VCaP (cell line): ENCODE measurements at regions not wholly inside any gene's neighbourhood (a gene's known extent, or its start where the extent isn't known, plus 50 kb on each side); places are given as distances from the start of the nearest gene placed in this dataset.

ENCODE experiments used
- H3K27ac ChIP-seq: fragments of 450-650 bp; 2 replicates; pipeline ENCODE4 v1.5.1; 2017
- TF ChIP-seq, protein P1 (sequence below): fragments of 450-650 bp; conservative IDR thresholded peaks from 2 replicates; pipeline ENCODE4 v1.5.1; 2017; ENCODE audit warnings: mild to moderate bottlenecking, moderate library complexity

DNA sequence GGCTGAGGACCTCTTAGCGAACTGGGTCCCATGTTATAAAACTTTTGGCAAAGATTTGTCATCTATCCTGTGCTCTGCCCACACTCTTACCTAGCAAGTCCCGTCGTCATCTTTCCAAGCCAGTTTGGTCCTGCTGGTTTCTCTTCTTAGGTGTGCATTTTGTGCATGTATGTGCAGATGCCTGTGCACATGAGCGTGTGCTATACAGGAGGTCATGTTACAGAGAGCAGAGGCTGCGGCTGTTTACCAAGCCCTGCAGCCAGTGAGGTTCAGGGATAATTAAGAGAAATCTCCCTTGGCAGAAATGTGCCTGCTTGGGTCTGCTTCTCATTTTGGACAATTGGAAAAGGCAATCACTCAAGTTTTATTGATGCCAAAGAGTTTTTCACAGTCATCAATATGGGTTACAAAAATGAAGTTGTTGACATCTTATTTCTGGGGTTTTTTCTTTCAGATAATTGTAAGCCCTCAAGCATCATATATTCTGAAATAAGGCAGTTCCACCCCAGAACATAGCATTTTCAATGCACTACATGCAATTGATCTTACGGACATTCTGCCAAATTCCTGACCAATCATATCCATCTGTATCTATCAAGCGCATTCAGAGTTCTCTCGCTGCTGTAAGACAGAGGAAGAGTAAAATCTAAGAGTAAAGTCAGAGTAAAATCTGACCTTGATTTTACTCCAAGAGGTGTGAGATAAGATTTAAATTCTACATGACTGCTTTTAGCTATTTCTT is 361.4 kb upstream of the ZNF32 start:
- no peak overlapping the region for H3K27ac ChIP-seq
- TF ChIP-seq, protein P1, sequence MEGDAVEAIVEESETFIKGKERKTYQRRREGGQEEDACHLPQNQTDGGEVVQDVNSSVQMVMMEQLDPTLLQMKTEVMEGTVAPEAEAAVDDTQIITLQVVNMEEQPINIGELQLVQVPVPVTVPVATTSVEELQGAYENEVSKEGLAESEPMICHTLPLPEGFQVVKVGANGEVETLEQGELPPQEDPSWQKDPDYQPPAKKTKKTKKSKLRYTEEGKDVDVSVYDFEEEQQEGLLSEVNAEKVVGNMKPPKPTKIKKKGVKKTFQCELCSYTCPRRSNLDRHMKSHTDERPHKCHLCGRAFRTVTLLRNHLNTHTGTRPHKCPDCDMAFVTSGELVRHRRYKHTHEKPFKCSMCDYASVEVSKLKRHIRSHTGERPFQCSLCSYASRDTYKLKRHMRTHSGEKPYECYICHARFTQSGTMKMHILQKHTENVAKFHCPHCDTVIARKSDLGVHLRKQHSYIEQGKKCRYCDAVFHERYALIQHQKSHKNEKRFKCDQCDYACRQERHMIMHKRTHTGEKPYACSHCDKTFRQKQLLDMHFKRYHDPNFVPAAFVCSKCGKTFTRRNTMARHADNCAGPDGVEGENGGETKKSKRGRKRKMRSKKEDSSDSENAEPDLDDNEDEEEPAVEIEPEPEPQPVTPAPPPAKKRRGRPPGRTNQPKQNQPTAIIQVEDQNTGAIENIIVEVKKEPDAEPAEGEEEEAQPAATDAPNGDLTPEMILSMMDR, result no peak

DNA sequence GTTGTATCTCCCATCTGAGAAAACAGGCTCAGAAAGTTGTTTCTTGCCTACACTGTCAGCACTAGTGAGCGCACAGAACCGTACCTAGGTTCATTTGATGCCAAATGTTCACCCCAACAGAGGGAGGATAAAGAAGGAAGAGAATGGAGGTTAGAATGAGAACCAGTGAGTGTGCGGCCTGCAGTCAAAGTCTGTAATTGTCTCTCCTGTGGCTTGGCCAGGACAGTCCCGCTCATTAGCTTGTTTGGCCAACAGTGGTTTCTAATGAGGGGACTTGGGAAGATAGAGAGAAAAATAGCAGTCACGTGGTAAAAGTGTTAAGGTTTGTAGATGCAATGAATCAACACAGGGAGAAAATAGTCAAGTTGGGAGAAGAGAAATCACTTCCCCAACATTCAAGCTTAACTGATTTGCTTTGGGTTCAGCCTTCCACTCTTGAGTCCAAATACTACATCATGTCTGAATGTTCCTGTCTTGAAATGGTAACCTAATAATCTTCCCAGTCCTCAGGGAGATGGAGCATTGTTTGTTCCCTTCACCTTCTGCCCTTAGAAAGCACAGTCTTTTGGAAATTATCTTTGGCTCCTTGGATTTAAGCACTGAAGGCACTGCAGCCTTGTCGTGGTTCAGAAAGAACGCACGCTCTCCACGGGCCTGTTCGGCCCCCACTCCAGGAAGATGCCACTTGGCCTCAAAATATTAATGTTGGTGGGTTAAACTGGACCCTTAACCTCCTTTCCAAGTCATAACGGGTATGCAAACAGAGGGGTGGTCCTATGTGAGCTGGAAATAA is 360.4 kb upstream of the ZNF32 start:
- TF ChIP-seq, protein P1, result no peak
- no peak overlapping the region for H3K27ac ChIP-seq

DNA sequence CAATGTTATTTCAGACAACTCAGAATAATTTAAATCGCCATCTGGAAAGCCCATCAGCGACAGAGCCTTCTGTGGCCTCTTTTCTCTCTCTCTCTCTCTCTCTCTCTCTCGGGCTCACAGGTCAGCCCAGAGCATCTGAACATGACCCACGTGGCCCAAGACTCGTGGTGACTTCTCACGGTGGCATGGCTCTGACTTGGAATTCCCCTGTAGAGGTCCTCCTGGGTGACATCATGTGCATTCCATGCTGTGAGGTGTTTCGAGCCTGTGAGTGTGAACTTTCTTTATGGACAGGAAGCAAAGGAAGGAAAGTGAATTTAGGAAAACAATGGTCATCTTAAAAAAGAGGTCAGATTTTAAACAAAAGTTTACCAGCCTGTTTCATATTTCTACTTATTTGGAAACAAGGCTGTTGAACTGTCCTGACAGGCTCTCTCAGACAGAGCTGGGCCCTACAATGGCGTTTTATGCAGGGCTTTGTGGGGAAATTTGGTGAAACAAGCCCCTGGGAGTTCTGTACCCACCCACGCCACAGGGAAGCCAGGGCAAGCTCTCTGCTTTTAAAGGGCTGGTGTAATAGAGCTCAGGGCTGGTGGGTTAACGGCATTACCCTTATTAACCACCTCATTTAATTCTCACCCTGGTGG is 359.7 kb upstream of the ZNF32 start:
- H3K27ac ChIP-seq, result no peak overlapping the region
- TF ChIP-seq, protein P1, result no peak

DNA sequence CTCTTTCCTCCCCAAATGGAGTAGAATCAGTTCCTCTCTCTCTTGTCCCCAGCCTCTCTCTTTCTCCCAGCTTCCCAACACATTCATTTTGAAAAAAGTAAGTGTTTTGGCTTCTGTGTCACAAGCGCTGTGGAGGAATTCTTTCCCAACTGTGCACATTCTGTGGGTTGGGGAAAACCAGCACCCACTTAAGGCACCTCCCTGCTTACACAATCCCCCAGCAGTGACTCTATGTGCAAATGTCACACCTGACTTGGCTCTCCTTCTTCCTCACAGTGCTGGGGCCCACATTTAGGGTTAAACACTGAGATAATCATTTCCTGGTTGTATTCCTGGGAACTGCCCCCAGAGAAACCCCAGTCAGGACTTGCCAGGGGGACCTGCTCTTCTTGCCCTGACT is 358.1 kb upstream of the ZNF32 start:
- no peak overlapping the region for H3K27ac ChIP-seq
- TF ChIP-seq, protein P1, result no peak

DNA sequence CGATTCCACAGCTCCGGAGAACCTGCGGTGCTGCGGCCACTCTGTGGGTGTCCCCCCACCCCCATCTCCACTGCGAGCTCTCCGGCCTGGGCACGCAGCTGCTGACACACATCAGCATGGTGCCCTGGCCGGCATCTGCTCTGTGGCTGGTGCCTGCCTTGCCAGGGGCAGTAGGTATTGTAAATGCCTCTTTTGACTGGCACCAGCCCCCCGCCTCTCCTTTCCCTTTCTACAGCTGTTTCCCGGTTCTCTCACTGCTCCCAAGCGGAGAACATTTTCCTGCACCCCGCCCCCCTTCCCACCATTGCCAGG is 357.1 kb upstream of the ZNF32 start:
- no peak overlapping the region for H3K27ac ChIP-seq
- TF ChIP-seq, protein P1, result no peak

DNA sequence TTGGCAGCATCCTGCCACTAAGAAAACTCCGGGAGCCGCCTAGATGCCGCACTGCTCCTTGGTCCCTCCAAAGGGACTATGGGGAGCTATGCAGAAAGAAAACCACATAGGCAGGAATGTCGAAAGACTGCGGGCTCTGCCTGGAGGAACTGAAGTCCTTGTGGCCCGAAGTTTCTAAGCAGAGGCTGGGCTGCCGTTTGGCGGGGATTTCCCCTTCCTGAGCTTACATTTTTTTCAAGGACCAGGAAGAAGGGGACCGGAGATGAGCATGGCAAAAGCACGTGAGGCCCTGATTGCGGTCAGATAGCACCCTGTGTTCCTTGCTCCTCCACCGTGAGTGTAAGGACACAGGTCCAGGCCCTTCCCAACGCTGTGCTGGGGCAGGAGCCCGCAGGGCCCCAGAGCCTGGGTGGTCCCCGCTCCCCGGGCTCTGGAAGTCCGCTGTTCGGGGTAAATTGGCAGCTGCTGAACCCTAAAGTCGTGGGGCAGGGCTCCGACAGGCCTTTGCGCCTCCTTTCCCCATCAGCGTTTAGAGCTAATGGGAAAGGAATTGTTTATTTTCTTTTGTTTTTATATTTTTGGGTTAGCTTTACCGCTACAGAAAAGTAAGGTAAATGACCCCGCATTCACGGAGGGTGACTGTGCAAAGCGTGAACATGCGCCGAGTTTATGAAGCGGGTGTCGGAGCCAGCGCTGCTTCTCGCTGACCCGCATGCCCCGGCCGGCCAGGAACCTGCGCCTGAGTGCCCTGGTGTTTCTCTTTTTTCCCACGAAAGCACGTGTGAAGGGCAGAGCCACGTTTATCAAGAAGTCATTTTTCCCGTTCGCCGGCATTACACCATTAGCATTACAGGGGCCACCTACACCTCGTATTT is 356.5 kb upstream of the ZNF32 start:
- TF ChIP-seq, protein P1, result no peak

More for the DNA sequence above, 356.5 kb upstream of the ZNF32 start:
- no peak overlapping the region for H3K27ac ChIP-seq
